KBM-7 (cell line): ENCODE measurements at regions not wholly inside any gene's neighbourhood (a gene's known extent, or its start where the extent isn't known, plus 50 kb on each side); places are given as distances from the start of the nearest gene placed in this dataset.
"Not testable (repeated sequence)": the region's sequence is repeated elsewhere in the genome, so short reads cannot be mapped to it uniquely, and the experiment has no call there.

ENCODE experiments used
- DNase-seq: peaks from one replicate; pipeline ENCODE4 v3.0.0-alpha.2; 2015
- in situ Hi-C: fragments of 300-500 bp; cut with MboI; formaldehyde crosslinking; loops from 2 replicates; pipeline ENCODE4 v1.14.3; 2020; ENCODE audit warnings: low sequenced_read_pairs, low pct_unique_long_range_greater_than_20kb, mixed read lengths

GRCh38 chr5:99156688-99157087 is 227.9 kb upstream of the CHD1 start:
- in situ Hi-C loops = no loop called here

GRCh38 chr5:99143283-99143795 is 214.5 kb upstream of the CHD1 start:
- DNase-seq, in situ Hi-C loops: not testable (repeated sequence)

More at GRCh38 chr5:99156688-99157087, 227.9 kb upstream of the CHD1 start:
- DNase-seq = no peak

- in situ Hi-C loops = no loop called here
- DNase-seq = no peak
Measured at GRCh38 chr5:99141534-99142128, 212.8 kb upstream of the CHD1 start.

GRCh38 chr5:99138911-99139310 is 210.1 kb upstream of the CHD1 start:
- no peak for DNase-seq
- in situ Hi-C loops = no loop called here

GRCh38 chr5:99133921-99134320 is 205.1 kb upstream of the CHD1 start:
- in situ Hi-C loops = no loop called here
- no peak for DNase-seq

- DNase-seq = peak; percentile 26
- in situ Hi-C loops = no loop called here
Measured at GRCh38 chr5:99129768-99130501, 201.1 kb upstream of the CHD1 start.

- in situ Hi-C loops = no loop called here
- DNase-seq = no peak
Measured at GRCh38 chr5:99122976-99123375, 194.2 kb upstream of the CHD1 start.

GRCh38 chr5:99119326-99119725 is 190.5 kb upstream of the CHD1 start:
- no peak for DNase-seq
- in situ Hi-C loops = no loop called here

GRCh38 chr5:99116526-99116925 is 187.7 kb upstream of the CHD1 start:
- in situ Hi-C loops = no loop called here
- no peak for DNase-seq

GRCh38 chr5:99109894-99110293 is 181.1 kb upstream of the CHD1 start:
- DNase-seq = no peak
- in situ Hi-C loops = no loop called here

GRCh38 chr5:99105216-99105615 is 176.4 kb upstream of the CHD1 start:
- no peak for DNase-seq
- in situ Hi-C loops = no loop called here

- DNase-seq = peak; percentile 63
- in situ Hi-C loops = no loop called here
Measured at GRCh38 chr5:99104538-99105132, 175.8 kb upstream of the CHD1 start.

- DNase-seq = no peak
- in situ Hi-C loops = no loop called here
Measured at GRCh38 chr5:99102073-99102697, 173.4 kb upstream of the CHD1 start.

- no peak for DNase-seq
- in situ Hi-C loops = no loop called here
Measured at GRCh38 chr5:99099691-99100090, 170.9 kb upstream of the CHD1 start.

- in situ Hi-C loops = no loop called here
- no peak for DNase-seq
Measured at GRCh38 chr5:99089822-99090549, 161.2 kb upstream of the CHD1 start.

- DNase-seq = no peak
- in situ Hi-C loops = no loop called here
Measured at GRCh38 chr5:99088309-99088708, 159.5 kb upstream of the CHD1 start.

GRCh38 chr5:99083197-99083596 is 154.4 kb upstream of the CHD1 start:
- no peak for DNase-seq
- in situ Hi-C loops = no loop called here

GRCh38 chr5:99081711-99082110 is 152.9 kb upstream of the CHD1 start:
- in situ Hi-C loops = no loop called here
- DNase-seq = no peak
